Peyer's patch (tissue), 4 donors: ENCODE measurements at regions not wholly inside any gene's neighbourhood (a gene's known extent, or its start where the extent isn't known, plus 50 kb on each side); places are given as distances from the start of the nearest gene placed in this dataset.

Experiments
- DNase-seq, 3 donors: peaks; one replicate each; pipeline ENCODE4 v3.0.0-alpha.2; 2017 to 2019
- H3K27ac ChIP-seq, 4 donors: fragments of 200-600 bp; sonication (generic); one replicate each; pipeline ENCODE4 v1.5.1; 2016 to 2019
- H3K27me3 ChIP-seq, 2 donors: fragments of 200-600 bp; sonication (generic); one replicate each; pipeline ENCODE4 v1.5.1; 2019
- H3K36me3 ChIP-seq, 3 donors: fragments of 200-600 bp; sonication (generic); one replicate each; pipeline ENCODE4 v1.5.1; 2016 to 2019
- H3K4me1 ChIP-seq, 4 donors: fragments of 200-600 bp; sonication (generic); one replicate each; pipeline ENCODE4 v1.5.1; 2016 to 2019
- H3K4me3 ChIP-seq, 4 donors: fragments of 200-600 bp; sonication (generic); 1 replicate in 3 of 4; 2 replicates in 1 of 4; pipeline ENCODE4 v1.5.1; 2016 to 2019; ENCODE audit warnings: mild to moderate bottlenecking in 1 of 4
- H3K9me3 ChIP-seq, 4 donors: fragments of 200-600 bp; sonication (generic); one replicate each; pipeline ENCODE4 v1.5.1; 2016 to 2019; ENCODE audit warnings: mild to moderate bottlenecking in 1 of 4
- POLR2A ChIP-seq, 2 donors: fragments of 450-650 bp; IDR thresholded peaks; one replicate each; pipeline ENCODE4 v1.5.1; 2017; ENCODE audit warnings: antibody characterized with exemption in 2 of 2, mild to moderate bottlenecking in 2 of 2, moderate library complexity in 2 of 2
- TF ChIP-seq, protein P1 (sequence below), 6 experiments: fragments of 450-650 bp in 4 of 6; fragments of 200-600 bp in 2 of 6; sonication (generic) in 1 of 6; IDR thresholded peaks; one replicate each; pipeline ENCODE4 v1.5.1; 2017 to 2019; ENCODE audit warnings: antibody characterized with exemption in 6 of 6, mild to moderate bottlenecking in 3 of 6, moderate library complexity in 1 of 6

DNA sequence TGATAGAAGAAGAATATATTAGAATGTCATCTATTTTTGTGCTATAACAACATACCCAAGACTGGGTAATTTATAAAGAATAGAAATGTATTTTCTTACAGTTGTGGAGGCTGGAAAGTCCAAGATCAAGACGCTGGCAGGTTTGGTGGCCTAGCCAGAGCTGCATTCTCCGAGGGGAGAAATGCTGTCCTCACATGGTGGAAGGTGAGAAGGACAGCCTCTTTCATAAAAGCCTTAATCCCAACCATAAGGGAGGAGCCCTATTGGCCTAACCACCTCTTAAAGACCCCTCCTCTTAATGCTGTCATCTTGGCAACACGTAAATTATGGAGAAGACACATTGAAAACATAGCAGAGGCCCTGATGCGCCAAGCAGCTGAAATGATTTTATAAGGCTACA, 60.1 kb upstream of the KAZN start:
- no peak for TF ChIP-seq POLR2A (IDR thresholded peaks at IDR 0.05)
- TF ChIP-seq, protein P1, sequence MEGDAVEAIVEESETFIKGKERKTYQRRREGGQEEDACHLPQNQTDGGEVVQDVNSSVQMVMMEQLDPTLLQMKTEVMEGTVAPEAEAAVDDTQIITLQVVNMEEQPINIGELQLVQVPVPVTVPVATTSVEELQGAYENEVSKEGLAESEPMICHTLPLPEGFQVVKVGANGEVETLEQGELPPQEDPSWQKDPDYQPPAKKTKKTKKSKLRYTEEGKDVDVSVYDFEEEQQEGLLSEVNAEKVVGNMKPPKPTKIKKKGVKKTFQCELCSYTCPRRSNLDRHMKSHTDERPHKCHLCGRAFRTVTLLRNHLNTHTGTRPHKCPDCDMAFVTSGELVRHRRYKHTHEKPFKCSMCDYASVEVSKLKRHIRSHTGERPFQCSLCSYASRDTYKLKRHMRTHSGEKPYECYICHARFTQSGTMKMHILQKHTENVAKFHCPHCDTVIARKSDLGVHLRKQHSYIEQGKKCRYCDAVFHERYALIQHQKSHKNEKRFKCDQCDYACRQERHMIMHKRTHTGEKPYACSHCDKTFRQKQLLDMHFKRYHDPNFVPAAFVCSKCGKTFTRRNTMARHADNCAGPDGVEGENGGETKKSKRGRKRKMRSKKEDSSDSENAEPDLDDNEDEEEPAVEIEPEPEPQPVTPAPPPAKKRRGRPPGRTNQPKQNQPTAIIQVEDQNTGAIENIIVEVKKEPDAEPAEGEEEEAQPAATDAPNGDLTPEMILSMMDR (IDR thresholded peaks at IDR 0.05) = no peak
- Histone ChIP-seq H3K27ac (no peak overlapping the region), H3K36me3 (no peaks in the 10 kb centered on the region), H3K27me3 (no peaks in the 10 kb centered on the region), H3K9me3 (no peaks in the 10 kb centered on the region), H3K4me3 (no peak overlapping the region), H3K4me1 (no peaks in the 10 kb centered on the region)
- DNase-seq = no peak

DNA sequence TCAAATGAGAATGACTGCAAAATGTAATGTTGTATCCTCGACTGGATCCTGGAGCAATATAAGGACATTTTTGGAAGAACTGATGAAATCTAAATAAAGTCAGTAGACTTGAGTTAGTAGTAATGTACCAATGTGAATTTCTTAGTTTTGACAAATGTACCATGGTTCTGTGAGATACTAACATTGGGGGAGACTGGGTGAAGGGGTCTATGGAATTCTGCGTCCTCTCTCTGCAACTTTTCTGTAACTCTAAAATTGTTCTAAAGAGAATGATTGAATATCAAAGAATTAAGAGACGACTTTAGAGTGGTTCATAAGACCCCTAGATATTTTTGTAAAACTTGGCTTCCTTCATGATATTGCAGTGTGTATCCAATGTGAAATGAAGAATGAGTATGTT, 59.2 kb upstream of the KAZN start:
- Histone ChIP-seq H3K27me3 (no peaks in the 10 kb centered on the region), H3K4me3 (no peak overlapping the region), H3K27ac (no peak overlapping the region), H3K36me3 (no peaks in the 10 kb centered on the region), H3K4me1 (no peaks in the 10 kb centered on the region), H3K9me3 (no peaks in the 10 kb centered on the region)
- DNase-seq = no peak
- no peak for TF ChIP-seq POLR2A (IDR thresholded peaks at IDR 0.05)
- TF ChIP-seq, protein P1 (IDR thresholded peaks at IDR 0.05) = no peak

DNA sequence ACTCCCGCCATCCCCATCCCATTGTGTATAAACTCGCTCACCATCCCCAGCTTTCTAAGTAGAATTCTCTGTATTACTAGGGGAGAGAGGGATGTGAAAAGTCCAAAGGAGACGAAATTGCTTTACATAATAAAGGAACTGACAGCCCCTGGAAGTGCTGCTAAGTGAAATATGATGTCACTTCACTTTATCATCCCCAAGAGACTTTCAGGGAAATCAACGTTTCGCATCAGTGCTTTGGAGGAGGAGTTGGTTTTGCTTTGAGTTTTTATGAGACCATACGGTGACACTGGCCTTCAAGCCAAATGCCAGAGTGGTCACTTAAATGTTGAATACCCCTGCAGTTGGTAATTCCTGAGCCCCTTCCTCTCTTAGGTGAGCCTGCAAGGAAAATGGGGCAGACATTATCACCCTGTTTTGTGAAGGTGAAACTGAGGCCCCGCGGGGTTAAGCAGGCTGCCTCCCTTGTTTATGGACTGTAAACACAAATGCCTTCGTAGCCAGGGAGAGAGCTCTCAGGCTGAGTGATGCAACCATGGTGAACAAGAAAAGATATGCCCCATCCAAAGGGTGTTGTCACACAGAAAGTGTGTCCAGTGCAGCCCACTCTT, 58.4 kb upstream of the KAZN start:
- H3K9me3 ChIP-seq = no peaks in the 10 kb centered on the region
- H3K4me1 ChIP-seq = no peaks in the 10 kb centered on the region
- TF ChIP-seq POLR2A (IDR thresholded peaks at IDR 0.05) = no peak
- TF ChIP-seq, protein P1 (IDR thresholded peaks at IDR 0.05) = no peak
- H3K27ac ChIP-seq = no peak overlapping the region
- no peak overlapping the region for H3K4me3 ChIP-seq
- no peak for DNase-seq
- H3K27me3 ChIP-seq = no peaks in the 10 kb centered on the region
- H3K36me3 ChIP-seq = no peaks in the 10 kb centered on the region

DNA sequence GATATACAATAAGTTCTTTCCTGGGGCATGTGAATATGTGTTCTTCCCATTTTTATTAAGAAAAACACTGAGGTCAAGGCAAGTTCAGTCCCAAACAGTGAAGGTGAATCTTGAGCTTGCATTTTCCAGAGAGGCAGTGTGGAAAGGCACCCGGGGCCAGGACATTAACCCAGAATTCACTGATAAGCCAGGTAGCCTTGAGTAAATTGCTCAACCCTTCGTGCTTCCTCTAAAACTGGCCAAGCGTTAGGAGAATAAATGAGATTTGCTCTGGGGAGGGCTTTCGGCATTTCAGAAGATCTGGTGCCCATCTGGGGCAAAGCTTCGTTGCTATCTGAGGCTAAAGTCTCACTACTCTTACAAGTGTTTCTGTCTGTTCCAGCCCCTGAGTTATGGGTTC, 57.1 kb upstream of the KAZN start:
- H3K9me3 ChIP-seq = peaks cover 0 to 3% (median 0%) of the 10 kb centered on the region in 4 donors
- no peaks in the 10 kb centered on the region for H3K4me1 ChIP-seq
- no peaks in the 10 kb centered on the region for H3K27me3 ChIP-seq
- DNase-seq = no peak
- no peaks in the 10 kb centered on the region for H3K36me3 ChIP-seq
- TF ChIP-seq, protein P1 (IDR thresholded peaks at IDR 0.05) = no peak
- TF ChIP-seq POLR2A (IDR thresholded peaks at IDR 0.05) = no peak
- H3K4me3 ChIP-seq = no peak overlapping the region
- no peak overlapping the region for H3K27ac ChIP-seq

DNA sequence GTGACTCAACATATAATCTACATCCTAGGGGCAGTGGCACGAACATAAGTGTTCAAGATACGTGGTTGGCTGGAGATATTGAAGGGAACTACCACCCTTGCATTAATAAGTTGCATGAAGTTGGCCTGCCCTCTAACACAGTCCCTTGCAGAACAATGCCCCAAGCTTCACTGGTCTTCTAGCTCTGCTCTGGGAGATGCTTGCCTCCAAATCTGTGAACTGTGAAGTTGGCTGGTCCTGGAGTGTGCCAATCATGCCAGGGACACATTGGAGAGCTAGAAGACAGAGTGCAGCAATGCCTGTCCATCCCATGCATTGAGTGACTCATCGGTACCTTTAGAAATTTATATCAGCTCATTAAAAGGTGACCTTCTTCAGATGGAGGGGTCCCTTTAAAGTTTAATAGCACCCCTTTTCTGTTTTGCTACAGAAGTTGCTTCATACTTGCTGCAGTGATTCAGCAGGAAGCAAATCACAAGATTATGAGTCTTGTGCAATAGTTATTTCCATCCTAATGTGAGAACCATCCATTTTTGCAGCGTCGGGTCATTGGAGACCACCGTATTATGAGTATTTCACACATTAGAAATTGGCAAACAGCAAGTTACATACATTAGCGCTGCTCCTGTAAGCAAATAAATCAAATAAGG, 55.2 kb upstream of the KAZN start:
- TF ChIP-seq POLR2A (IDR thresholded peaks at IDR 0.05) = no peak
- Histone ChIP-seq H3K4me1 (no peaks in the 10 kb centered on the region), H3K36me3 (no peaks in the 10 kb centered on the region), H3K4me3 (no peak overlapping the region), H3K27ac (no peak overlapping the region), H3K9me3 (peaks cover 0 to 3% (median 0%) of the 10 kb centered on the region in 4 donors), H3K27me3 (no peaks in the 10 kb centered on the region)
- no peak for DNase-seq

DNA sequence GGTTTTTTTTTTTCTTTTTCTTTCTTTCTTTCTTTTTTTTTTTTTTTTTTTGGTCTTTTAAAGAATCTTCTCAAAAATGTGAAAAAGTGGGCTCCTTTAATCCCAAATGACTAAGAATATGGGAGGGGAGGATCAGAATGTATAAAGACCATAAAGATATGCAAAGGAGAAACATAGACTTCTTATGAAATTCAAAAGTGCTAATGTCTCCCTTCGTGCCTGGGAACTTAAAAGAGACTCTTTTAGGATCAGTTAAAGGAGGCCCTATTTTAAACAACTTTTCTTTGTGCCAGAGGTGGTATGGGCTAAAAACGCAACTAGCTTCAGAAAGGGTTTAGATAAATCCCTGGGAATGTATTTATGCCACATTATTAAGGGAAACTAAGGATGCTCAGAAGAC, 54.2 kb upstream of the KAZN start:
- TF ChIP-seq, protein P1 (IDR thresholded peaks at IDR 0.05) = no peak
- TF ChIP-seq POLR2A (IDR thresholded peaks at IDR 0.05) = no peak
- no peaks in the 10 kb centered on the region for H3K36me3 ChIP-seq
- H3K9me3 ChIP-seq = peaks cover 0 to 3% (median 0%) of the 10 kb centered on the region in 4 donors
- no peaks in the 10 kb centered on the region for H3K27me3 ChIP-seq
- no peak overlapping the region for H3K27ac ChIP-seq
- H3K4me1 ChIP-seq = no peaks in the 10 kb centered on the region
- H3K4me3 ChIP-seq = no peak overlapping the region
- no peak for DNase-seq
